PFSK-1 (cell line): ENCODE measurements at regions not wholly inside any gene's neighbourhood (a gene's known extent, or its start where the extent isn't known, plus 50 kb on each side); places are given as distances from the start of the nearest gene placed in this dataset.

ENCODE experiments used
- FOXP2 ChIP-seq: optimal IDR thresholded peaks from 2 replicates; pipeline ENCODE3; 2011; ENCODE audit warnings: borderline replicate concordance, control low read depth, inconsistent platforms; ENCODE audit not compliant: insufficient read depth; ENCODE audit errors: extremely low read length, extremely low read depth
- POLR2AphosphoS5 ChIP-seq: IDR thresholded peaks from 2 replicates; pipeline ENCODE4 v1.6.1; 2012; ENCODE audit warnings: low read depth, mild to moderate bottlenecking, control low read depth, low read length, moderate library complexity
- SIN3A ChIP-seq: IDR thresholded peaks from 2 replicates; pipeline ENCODE4 v1.6.1; 2012; ENCODE audit warnings: mild to moderate bottlenecking, low read length, moderate library complexity, borderline replicate concordance; ENCODE audit not compliant: insufficient read depth
- TAF1 ChIP-seq: IDR thresholded peaks from 2 replicates; pipeline ENCODE4 v1.6.1; 2012; ENCODE audit warnings: low read length, control low read depth, borderline replicate concordance; ENCODE audit not compliant: insufficient read depth
- TF ChIP-seq, protein P1 (sequence below), 2 experiments: IDR thresholded peaks; 2 replicates each; pipeline versions ENCODE4 v1.6.1 to v1.8.0; 2011 to 2012; ENCODE audit warnings: low read depth in 2 of 2, low read length in 2 of 2, control low read depth in 1 of 2, inconsistent platforms in 1 of 2, mild to moderate bottlenecking in 1 of 2, moderate library complexity in 1 of 2; ENCODE audit not compliant: insufficient read depth in 1 of 2

DNA sequence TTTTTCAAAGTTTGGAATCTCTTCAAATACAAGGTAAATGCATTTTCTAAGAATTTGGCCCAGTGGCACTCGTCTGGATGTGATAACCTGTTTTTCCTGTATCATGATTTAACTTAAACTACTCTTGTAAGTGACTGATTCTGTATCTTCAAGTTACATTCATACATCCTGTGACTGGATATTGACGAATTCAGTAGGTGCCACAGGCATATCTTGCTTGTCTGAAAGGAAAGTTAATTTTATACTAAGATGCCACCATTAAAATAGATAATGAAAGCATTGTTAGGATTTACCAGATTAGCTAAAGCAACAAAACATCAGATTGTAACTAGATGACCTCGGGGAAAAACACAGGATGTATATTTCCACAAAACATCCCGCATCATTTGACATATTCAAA lies 175.3 kb upstream of the ZNF608 start:
- TF ChIP-seq POLR2AphosphoS5 = no peak
- TF ChIP-seq SIN3A = no peak
- TF ChIP-seq FOXP2 = no peak
- TF ChIP-seq TAF1 = no peak

DNA sequence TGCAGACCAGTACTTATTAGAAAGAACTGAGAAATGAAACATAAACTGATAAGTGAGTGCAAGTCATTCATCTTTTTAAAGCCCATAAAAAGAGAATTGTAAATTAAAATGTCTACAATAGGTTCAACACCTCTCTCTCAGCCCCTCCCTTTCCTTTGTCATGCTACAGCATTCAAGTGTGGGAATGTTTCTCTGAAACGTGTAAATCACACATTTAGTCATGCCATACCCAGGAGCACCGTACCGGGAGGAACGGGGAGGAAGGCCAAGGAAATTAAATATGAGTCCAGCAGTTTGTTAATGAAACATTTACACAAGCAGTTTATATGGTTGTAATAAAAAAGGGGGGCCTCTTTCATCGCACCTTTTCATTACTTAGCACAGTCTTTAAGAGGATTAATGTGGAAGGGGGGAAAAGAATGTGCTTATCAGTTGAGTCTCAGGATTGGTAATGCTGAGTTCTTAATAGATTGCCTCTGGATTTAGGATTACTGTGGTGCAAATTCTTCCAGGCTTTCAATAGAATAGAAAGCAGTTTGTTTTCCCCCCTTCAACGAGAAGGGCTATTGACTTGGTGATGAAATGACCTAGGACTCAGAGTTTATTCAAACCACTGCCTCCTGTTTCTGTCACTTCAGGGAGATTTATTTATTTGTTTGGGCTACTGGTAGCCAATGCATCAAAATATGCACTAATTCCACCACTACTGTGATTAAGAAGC lies 176.0 kb upstream of the ZNF608 start:
- TF ChIP-seq, protein P1, sequence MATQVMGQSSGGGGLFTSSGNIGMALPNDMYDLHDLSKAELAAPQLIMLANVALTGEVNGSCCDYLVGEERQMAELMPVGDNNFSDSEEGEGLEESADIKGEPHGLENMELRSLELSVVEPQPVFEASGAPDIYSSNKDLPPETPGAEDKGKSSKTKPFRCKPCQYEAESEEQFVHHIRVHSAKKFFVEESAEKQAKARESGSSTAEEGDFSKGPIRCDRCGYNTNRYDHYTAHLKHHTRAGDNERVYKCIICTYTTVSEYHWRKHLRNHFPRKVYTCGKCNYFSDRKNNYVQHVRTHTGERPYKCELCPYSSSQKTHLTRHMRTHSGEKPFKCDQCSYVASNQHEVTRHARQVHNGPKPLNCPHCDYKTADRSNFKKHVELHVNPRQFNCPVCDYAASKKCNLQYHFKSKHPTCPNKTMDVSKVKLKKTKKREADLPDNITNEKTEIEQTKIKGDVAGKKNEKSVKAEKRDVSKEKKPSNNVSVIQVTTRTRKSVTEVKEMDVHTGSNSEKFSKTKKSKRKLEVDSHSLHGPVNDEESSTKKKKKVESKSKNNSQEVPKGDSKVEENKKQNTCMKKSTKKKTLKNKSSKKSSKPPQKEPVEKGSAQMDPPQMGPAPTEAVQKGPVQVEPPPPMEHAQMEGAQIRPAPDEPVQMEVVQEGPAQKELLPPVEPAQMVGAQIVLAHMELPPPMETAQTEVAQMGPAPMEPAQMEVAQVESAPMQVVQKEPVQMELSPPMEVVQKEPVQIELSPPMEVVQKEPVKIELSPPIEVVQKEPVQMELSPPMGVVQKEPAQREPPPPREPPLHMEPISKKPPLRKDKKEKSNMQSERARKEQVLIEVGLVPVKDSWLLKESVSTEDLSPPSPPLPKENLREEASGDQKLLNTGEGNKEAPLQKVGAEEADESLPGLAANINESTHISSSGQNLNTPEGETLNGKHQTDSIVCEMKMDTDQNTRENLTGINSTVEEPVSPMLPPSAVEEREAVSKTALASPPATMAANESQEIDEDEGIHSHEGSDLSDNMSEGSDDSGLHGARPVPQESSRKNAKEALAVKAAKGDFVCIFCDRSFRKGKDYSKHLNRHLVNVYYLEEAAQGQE (IDR thresholded peaks at IDR 0.05; ENCODE audit: insufficient read depth in 1 of 2, low read depth in 2 of 2, low read length in 2 of 2) = no peak
- TF ChIP-seq TAF1 (no peak), POLR2AphosphoS5 (no peak), SIN3A (no peak), FOXP2 (no peak)

DNA sequence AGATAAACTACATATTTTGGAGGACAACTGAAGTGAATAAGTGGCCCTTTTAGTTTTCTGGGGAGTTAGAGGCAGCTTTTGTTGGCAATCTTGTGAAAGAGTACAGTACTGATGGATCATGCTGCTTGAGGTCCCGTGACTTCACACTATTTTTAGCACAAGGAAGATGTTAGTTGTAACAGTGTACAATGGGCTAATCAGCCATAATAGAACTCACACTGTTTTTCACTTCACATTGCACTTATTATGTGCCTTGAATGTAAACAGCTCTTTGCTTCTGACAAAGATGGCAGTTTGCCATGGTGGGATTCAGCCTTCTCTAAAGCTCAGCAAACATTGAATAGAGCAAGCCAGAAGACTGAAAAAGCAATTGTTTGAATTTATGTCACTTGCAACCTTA lies 176.7 kb upstream of the ZNF608 start:
- no peak for TF ChIP-seq SIN3A
- TF ChIP-seq, protein P1 (IDR thresholded peaks at IDR 0.05; ENCODE audit: insufficient read depth in 1 of 2, low read depth in 2 of 2, low read length in 2 of 2) = no peak
- TF ChIP-seq FOXP2 = no peak
- TF ChIP-seq POLR2AphosphoS5 = no peak
- TF ChIP-seq TAF1 = no peak

DNA sequence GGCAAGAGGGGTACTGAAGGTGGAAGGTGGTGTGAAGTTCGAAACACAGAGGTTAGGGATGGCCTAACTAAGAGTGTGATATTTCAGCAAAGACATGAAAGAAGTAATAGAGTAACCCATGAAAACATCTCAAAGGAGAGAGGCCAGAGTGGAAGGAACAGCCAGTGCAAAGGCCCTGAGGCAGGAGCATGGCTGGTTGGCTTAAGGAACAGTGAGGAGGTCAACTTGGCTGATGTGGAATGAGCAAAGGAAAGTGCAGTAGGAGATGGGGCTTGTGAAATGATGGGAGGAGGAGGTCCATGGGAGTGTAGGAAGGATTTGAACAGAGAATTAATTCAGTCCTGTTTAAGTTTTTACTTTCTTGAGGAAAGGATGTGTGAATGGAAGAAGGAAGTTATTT lies 178.3 kb upstream of the ZNF608 start:
- TF ChIP-seq POLR2AphosphoS5 = no peak
- TF ChIP-seq, protein P1 (IDR thresholded peaks at IDR 0.05; ENCODE audit: insufficient read depth in 1 of 2, low read depth in 2 of 2, low read length in 2 of 2) = no peak

DNA sequence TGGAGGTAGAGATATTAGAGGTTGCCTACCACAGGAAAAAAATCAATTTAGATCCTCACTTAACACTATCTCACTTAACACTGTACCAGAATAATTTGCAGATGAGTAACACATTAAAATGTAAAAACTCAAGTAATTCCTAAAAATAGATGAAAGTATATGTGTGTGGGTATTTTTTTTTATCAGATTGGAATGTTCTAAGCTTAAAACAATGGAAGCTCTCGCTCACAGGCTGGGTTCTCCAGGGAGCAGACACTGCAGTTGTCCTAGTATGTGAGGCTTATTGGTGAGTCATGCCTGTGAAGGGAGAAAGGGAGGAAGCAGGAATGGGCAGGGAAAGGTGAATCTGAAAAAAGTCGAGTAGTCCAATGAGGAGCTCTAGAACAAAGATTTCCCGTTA lies 181.3 kb upstream of the ZNF608 start:
- TF ChIP-seq FOXP2 (no peak), SIN3A (no peak), TAF1 (no peak), POLR2AphosphoS5 (no peak)
- TF ChIP-seq, protein P1 (IDR thresholded peaks at IDR 0.05; ENCODE audit: insufficient read depth in 1 of 2, low read depth in 2 of 2, low read length in 2 of 2) = no peak
